Stimulated activated CD4-positive, alpha-beta T cell treated with anti-CD3 and anti-CD28 coated beads, Interleukin-12 subunit alpha, Interleukin-12 subunit beta, amount 100 ng/mL, for 48 hours (primary cell): ENCODE measurements at regions not wholly inside any gene's neighbourhood (a gene's known extent, or its start where the extent isn't known, plus 50 kb on each side); places are given as distances from the start of the nearest gene placed in this dataset.

Experiments
- DNase-seq, 3 donors: peaks; one replicate each; pipeline ENCODE4 v3.0.0-alpha.2; 2020; ENCODE audit warnings: low read depth in 2 of 3, low spot score in 1 of 3

GRCh38 chr4:4641661-4642495 is 100.0 kb upstream of the STX18 start:
- DNase-seq: no peak

- DNase-seq: no peak
Measured at GRCh38 chr4:4641254-4641653, 99.4 kb upstream of the STX18 start.

- no peak for DNase-seq
Measured at GRCh38 chr4:4640692-4641091, 98.8 kb upstream of the STX18 start.

GRCh38 chr4:4639370-4639769 is 97.5 kb upstream of the STX18 start:
- no peak for DNase-seq

- DNase-seq: peak in 1 of 3 donors; percentile 16
Measured at GRCh38 chr4:4637710-4638109, 95.9 kb upstream of the STX18 start.

- DNase-seq: no peak
Measured at GRCh38 chr4:4633431-4633830, 91.6 kb upstream of the STX18 start.

- no peak for DNase-seq
Measured at GRCh38 chr4:4631150-4631549, 89.3 kb upstream of the STX18 start.

GRCh38 chr4:4627906-4628305 is 86.1 kb upstream of the STX18 start:
- no peak for DNase-seq

- DNase-seq: no peak
Measured at GRCh38 chr4:4627111-4627510, 85.3 kb upstream of the STX18 start.

GRCh38 chr4:4625488-4625887 is 83.6 kb upstream of the STX18 start:
- no peak for DNase-seq

GRCh38 chr4:4624276-4624897 is 82.5 kb upstream of the STX18 start:
- no peak for DNase-seq

- DNase-seq: no peak
Measured at GRCh38 chr4:4619821-4620220, 78.0 kb upstream of the STX18 start.

- DNase-seq: no peak
Measured at GRCh38 chr4:4618847-4619246, 77.0 kb upstream of the STX18 start.

- DNase-seq: no peak
Measured at GRCh38 chr4:4614925-4615678, 73.3 kb upstream of the STX18 start.

GRCh38 chr4:4613641-4614286 is 71.9 kb upstream of the STX18 start:
- no peak for DNase-seq

- DNase-seq: no peak
Measured at GRCh38 chr4:4613126-4613465, 71.2 kb upstream of the STX18 start.

- DNase-seq: no peak
Measured at GRCh38 chr4:4610672-4611071, 68.8 kb upstream of the STX18 start.

GRCh38 chr4:4609622-4610334 is 67.9 kb upstream of the STX18 start:
- DNase-seq: no peak

GRCh38 chr4:4608214-4608537 is 66.3 kb upstream of the STX18 start:
- no peak for DNase-seq

GRCh38 chr4:4607336-4608213 is 65.7 kb upstream of the STX18 start:
- no peak for DNase-seq
